HepG2 (cell line): ENCODE measurements at regions not wholly inside any gene's neighbourhood (a gene's known extent, or its start where the extent isn't known, plus 50 kb on each side); places are given as distances from the start of the nearest gene placed in this dataset.

Experiments
- ATAC-seq: fragments of 200-7000 bp; cut with Tn5 transposase; 3 replicates; pipeline ENCODE4 v1.9.1; 2020; ENCODE audit warnings: mild to moderate bottlenecking, moderate library complexity
- BruUV-seq: library from RNA; stranded (reverse); fragments of 400-500 nt; replicated peaks from 2 replicates; lab custom pipeline; 2021; lab: Mats Ljungman, UMichigan
- CTCF ChIA-PET: fragments of 300-600 bp; formaldehyde crosslinking; extraction: SDS; loops from one replicate; lab custom pipeline; 2021; ENCODE audit warnings: low total read pairs, inconsistent platforms, low intra/inter-chr PET ratio; lab: Yijun Ruan, JAX
- POLR2A ChIA-PET: fragments of 350-600 bp; sonication (Branson Sonifier 250); formaldehyde crosslinking; loops from one replicate; lab custom pipeline; 2020; ENCODE audit warnings: antibody characterized with exemption, inconsistent platforms; lab: Yijun Ruan, JAX
- DNase-seq: peaks from one replicate; pipeline ENCODE4 v3.0.0-alpha.2; 2015; ENCODE audit warnings: low spot score
- FAIRE-seq: peaks from 3 replicates; lab custom pipeline; 2011; peaks lifted over from hg19 to GRCh38; lab: Jason Lieb, UNC
- H2AFZ ChIP-seq: one replicate; pipeline ENCODE4 v1.6.1; 2011; ENCODE audit warnings: low read length, inconsistent platforms
- H3K27ac ChIP-seq: fragments of 300-600 bp; 3 replicates; pipeline ENCODE4 v1.8.0; 2011; ENCODE audit warnings: mixed run types, mild to moderate bottlenecking, mixed read lengths, low read length, inconsistent platforms; ENCODE audit not compliant: insufficient read depth; ENCODE audit errors: extremely low read length
- H3K27me3 ChIP-seq, 2 experiments: fragments of 200-600 bp in 1 of 2; 2 replicates in 1 of 2; 3 replicates in 1 of 2; pipeline versions ENCODE4 v1.6.0 to v1.8.0; 2011; ENCODE audit warnings: low read length in 2 of 2, mild to moderate bottlenecking in 2 of 2, moderate library complexity in 2 of 2, inconsistent platforms in 1 of 2; ENCODE audit not compliant: insufficient read depth in 2 of 2, control insufficient read depth in 1 of 2
- H3K36me3 ChIP-seq, 2 experiments: fragments of 200-600 bp in 1 of 2; replicated peaks in 1 of 2; 2 replicates in 1 of 2; 3 replicates in 1 of 2; pipeline versions ENCODE4 v1.5.1 to v1.8.0; 2011; ENCODE audit warnings: low read length in 2 of 2, inconsistent platforms in 1 of 2; ENCODE audit not compliant: insufficient read depth in 2 of 2, control insufficient read depth in 1 of 2
- H3K4me1 ChIP-seq: 2 replicates; pipeline ENCODE4 v1.5.1; 2012; ENCODE audit warnings: low read length, inconsistent platforms; ENCODE audit not compliant: insufficient read depth
- H3K4me2 ChIP-seq: 2 replicates; pipeline ENCODE4 v1.6.0; 2011; ENCODE audit warnings: low read depth, low read length, inconsistent platforms
- H3K4me3 ChIP-seq, 3 experiments: fragments of 200-600 bp in 1 of 3; sonication (generic), shearing (Covaris generic) in 1 of 3; replicated peaks in 1 of 3; 2 replicates each; pipeline ENCODE4 v1.5.1; 2011 to 2016; ENCODE audit warnings: low read length in 3 of 3, inconsistent platforms in 2 of 3, low read depth in 2 of 3, mild to moderate bottlenecking in 2 of 3, control low read depth in 1 of 3, mixed read lengths in 1 of 3; ENCODE audit not compliant: insufficient read depth in 1 of 3
- H3K79me2 ChIP-seq: one replicate; pipeline ENCODE4 v1.6.1; 2011; ENCODE audit warnings: low read length, inconsistent platforms; ENCODE audit not compliant: insufficient read depth
- H3K9ac ChIP-seq: 2 replicates; pipeline ENCODE4 v1.6.0; 2011; ENCODE audit warnings: mild to moderate bottlenecking, low read depth, low read length, inconsistent platforms; ENCODE audit not compliant: insufficient read depth
- H3K9me3 ChIP-seq: 2 replicates; pipeline ENCODE4 v1.5.1; 2012; ENCODE audit warnings: mild to moderate bottlenecking, low read length
- H4K20me1 ChIP-seq: 2 replicates; pipeline ENCODE4 v1.6.0; 2011; ENCODE audit warnings: inconsistent platforms, mild to moderate bottlenecking, low read length, moderate library complexity; ENCODE audit not compliant: insufficient read depth
- CHD4 ChIP-seq: fragments of 200-600 bp; sonication (generic); IDR thresholded peaks from 2 replicates; pipeline ENCODE4 v1.7.0; 2017; ENCODE audit warnings: mild to moderate bottlenecking, low read length, borderline replicate concordance
- FOXK2 ChIP-seq: fragments of 450-650 bp; IDR thresholded peaks from 2 replicates; pipeline ENCODE4 v1.6.1; 2016
- KDM2A ChIP-seq: sonication (generic); formaldehyde crosslinking; IDR thresholded peaks from 2 replicates; pipeline ENCODE4 v1.4.0; 2020; ENCODE audit warnings: low read depth, missing genetic modification reagents, borderline replicate concordance
- SMC3 ChIP-seq: IDR thresholded peaks from 2 replicates; pipeline ENCODE4 v1.6.1; 2011; ENCODE audit warnings: low read length, improper control_type of control experiment
- TCF12 ChIP-seq, 2 experiments: fragments of 450-650 bp in 1 of 2; sonication (generic) in 1 of 2; formaldehyde crosslinking in 1 of 2; IDR thresholded peaks; 2 replicates each; pipeline versions ENCODE4 v1.6.1 to v1.8.0; 2017 to 2022; ENCODE audit warnings: antibody characterized with exemption in 1 of 2, mild to moderate bottlenecking in 1 of 2, missing genetic modification reagents in 1 of 2, moderate library complexity in 1 of 2
- YEATS2 ChIP-seq: sonication (generic); formaldehyde crosslinking; IDR thresholded peaks from 2 replicates; pipeline ENCODE4 v1.4.0; 2020; ENCODE audit warnings: missing genetic modification reagents, borderline replicate concordance
- ZZZ3 ChIP-seq: sonication (generic); formaldehyde crosslinking; IDR thresholded peaks from 2 replicates; pipeline ENCODE4 v1.4.0; 2020; ENCODE audit warnings: missing genetic modification reagents, mild to moderate bottlenecking, borderline replicate concordance
- WGBS: methylation state at CpG from one replicate; pipeline ENCODE4 v1.1.6; 2017; ENCODE audit warnings: low lambda C conversion rate; 5-methylcytosine and 5-hydroxymethylcytosine counted together
- in situ Hi-C: cut with HindIII; loops from 2 replicates; pipeline ENCODE4 v1.10.0; 2017; ENCODE audit warnings: low pct_unique_long_range_greater_than_20kb; ENCODE audit not compliant: extremely low pct_ligation_motif_present
- intact Hi-C: fragments of 100-400 bp; cut with micrococcal nuclease; formaldehyde crosslinking; loops from one replicate; pipeline ENCODE4 v1.10.0; 2022; ENCODE audit not compliant: unreplicated experiment
- TF ChIP-seq, protein P1 (sequence below): sonication (generic); formaldehyde crosslinking; IDR thresholded peaks from 2 replicates; pipeline ENCODE4 v1.5.1; 2020; ENCODE audit warnings: missing genetic modification reagents, mild to moderate bottlenecking, borderline replicate concordance
- TF ChIP-seq, protein P2 (sequence below): sonication (generic); formaldehyde crosslinking; IDR thresholded peaks from 2 replicates; pipeline ENCODE4 v1.4.0; 2020; ENCODE audit warnings: missing genetic modification reagents, borderline replicate concordance

DNA sequence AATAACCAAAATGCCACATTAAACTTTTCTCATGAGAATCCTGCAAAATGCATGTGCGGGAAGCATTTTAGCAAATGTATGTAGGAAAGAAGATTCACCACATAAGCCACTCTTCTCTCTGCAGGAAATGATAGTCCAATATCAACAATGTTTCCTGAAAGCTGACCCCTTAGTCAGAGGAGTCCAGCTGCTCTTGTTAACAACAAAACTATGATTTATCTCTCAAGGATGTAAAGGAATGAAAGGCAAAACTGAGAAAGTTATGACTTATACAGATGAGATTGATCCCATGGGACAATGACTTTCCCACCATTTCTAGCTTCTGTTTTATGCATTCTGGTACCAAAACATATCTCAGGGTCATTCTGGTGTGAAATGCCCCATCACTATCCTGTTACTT is 125.0 kb upstream of the EDNRA start (continued):
- TF ChIP-seq, protein P1, sequence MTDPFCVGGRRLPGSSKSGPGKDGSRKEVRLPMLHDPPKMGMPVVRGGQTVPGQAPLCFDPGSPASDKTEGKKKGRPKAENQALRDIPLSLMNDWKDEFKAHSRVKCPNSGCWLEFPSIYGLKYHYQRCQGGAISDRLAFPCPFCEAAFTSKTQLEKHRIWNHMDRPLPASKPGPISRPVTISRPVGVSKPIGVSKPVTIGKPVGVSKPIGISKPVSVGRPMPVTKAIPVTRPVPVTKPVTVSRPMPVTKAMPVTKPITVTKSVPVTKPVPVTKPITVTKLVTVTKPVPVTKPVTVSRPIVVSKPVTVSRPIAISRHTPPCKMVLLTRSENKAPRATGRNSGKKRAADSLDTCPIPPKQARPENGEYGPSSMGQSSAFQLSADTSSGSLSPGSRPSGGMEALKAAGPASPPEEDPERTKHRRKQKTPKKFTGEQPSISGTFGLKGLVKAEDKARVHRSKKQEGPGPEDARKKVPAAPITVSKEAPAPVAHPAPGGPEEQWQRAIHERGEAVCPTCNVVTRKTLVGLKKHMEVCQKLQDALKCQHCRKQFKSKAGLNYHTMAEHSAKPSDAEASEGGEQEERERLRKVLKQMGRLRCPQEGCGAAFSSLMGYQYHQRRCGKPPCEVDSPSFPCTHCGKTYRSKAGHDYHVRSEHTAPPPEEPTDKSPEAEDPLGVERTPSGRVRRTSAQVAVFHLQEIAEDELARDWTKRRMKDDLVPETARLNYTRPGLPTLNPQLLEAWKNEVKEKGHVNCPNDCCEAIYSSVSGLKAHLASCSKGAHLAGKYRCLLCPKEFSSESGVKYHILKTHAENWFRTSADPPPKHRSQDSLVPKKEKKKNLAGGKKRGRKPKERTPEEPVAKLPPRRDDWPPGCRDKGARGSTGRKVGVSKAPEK (CRISPR knock-in tag): no peak
- TF ChIP-seq TCF12 (IDR thresholded peaks at IDR 0.05): no peak
- no peak for TF ChIP-seq TCF12 (CRISPR knock-in tag; IDR thresholded peaks at IDR 0.05)
- TF ChIP-seq SMC3: no peak
- TF ChIP-seq CHD4: no peak

DNA sequence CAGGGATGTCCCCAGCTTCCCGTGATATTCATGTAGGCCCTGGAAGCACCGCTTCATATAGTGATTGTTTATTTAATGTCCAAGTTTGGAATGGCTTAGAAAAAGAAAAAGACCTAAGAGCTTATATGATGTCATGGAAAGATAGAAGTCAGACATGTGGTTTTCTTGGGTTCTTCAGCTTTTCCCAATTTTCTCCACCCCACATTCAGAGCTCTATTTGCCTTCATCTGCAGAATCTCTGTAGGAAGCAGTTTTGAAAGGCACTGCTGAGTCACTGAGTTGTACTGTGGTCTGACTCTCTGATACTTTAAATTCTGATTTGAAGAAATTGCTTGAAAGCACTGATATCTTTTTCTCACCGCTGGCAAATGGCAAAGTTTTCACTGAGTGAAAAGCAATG is 120.6 kb upstream of the EDNRA start:
- Histone ChIP-seq H3K27ac (no peak overlapping the region), H3K4me3 (no peak overlapping the region), H4K20me1 (no peaks in the 10 kb centered on the region), H3K4me2 (no peak overlapping the region), H3K9ac (no peak overlapping the region), H3K4me1 (no peaks in the 10 kb centered on the region), H2AFZ (no peak overlapping the region), H3K27me3 (no peaks in the 10 kb centered on the region), H3K36me3 (no peaks in the 10 kb centered on the region), H3K9me3 (no peaks in the 10 kb centered on the region), H3K79me2 (no peaks in the 10 kb centered on the region)
- ATAC-seq: no peak
- in situ Hi-C loops (no loop called here), intact Hi-C loops (no loop called here)
- no peak for FAIRE-seq
- 2% methylated on average over 3 of the region's 3 CpGs for WGBS
- ChIA-PET POLR2A (no interaction called here), CTCF (no interaction called here)
- BruUV-seq: no TSS peak
- DNase-seq: no peak
- TF ChIP-seq FOXK2 (no peak), KDM2A (CRISPR knock-in tag) (no peak), ZZZ3 (CRISPR knock-in tag) (no peak), YEATS2 (CRISPR knock-in tag) (no peak)
- TF ChIP-seq, protein P2, sequence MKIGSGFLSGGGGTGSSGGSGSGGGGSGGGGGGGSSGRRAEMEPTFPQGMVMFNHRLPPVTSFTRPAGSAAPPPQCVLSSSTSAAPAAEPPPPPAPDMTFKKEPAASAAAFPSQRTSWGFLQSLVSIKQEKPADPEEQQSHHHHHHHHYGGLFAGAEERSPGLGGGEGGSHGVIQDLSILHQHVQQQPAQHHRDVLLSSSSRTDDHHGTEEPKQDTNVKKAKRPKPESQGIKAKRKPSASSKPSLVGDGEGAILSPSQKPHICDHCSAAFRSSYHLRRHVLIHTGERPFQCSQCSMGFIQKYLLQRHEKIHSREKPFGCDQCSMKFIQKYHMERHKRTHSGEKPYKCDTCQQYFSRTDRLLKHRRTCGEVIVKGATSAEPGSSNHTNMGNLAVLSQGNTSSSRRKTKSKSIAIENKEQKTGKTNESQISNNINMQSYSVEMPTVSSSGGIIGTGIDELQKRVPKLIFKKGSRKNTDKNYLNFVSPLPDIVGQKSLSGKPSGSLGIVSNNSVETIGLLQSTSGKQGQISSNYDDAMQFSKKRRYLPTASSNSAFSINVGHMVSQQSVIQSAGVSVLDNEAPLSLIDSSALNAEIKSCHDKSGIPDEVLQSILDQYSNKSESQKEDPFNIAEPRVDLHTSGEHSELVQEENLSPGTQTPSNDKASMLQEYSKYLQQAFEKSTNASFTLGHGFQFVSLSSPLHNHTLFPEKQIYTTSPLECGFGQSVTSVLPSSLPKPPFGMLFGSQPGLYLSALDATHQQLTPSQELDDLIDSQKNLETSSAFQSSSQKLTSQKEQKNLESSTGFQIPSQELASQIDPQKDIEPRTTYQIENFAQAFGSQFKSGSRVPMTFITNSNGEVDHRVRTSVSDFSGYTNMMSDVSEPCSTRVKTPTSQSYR (CRISPR knock-in tag): no peak
